DOHH2 (cell line): ENCODE measurements at regions not wholly inside any gene's neighbourhood (a gene's known extent, or its start where the extent isn't known, plus 50 kb on each side); places are given as distances from the start of the nearest gene placed in this dataset.

Experiments used
- H3F3A ChIP-seq: fragments of 200-600 bp; sonication (generic), shearing (Covaris generic); 2 replicates; pipeline ENCODE4 v1.6.0; 2016; ENCODE audit warnings: antibody characterized with exemption, mild to moderate bottlenecking; ENCODE audit not compliant: control insufficient read depth, insufficient read depth
- H3K27ac ChIP-seq: fragments of 200-600 bp; sonication (generic); 2 replicates; pipeline ENCODE4 v1.5.1; 2014; ENCODE audit warnings: low read depth, mild to moderate bottlenecking, low read length, moderate library complexity
- H3K27me3 ChIP-seq: fragments of 200-600 bp; sonication (generic); 2 replicates; pipeline ENCODE4 v1.6.1; 2014; ENCODE audit warnings: mild to moderate bottlenecking, low read length, mixed read lengths; ENCODE audit not compliant: control insufficient read depth
- H3K36me3 ChIP-seq: fragments of 200-600 bp; sonication (generic); 2 replicates; pipeline ENCODE4 v1.6.1; 2014; ENCODE audit warnings: mild to moderate bottlenecking, low read length, moderate library complexity, mixed read lengths; ENCODE audit not compliant: control insufficient read depth
- H3K4me1 ChIP-seq: fragments of 200-600 bp; sonication (generic); 2 replicates; pipeline ENCODE4 v1.6.1; 2014; ENCODE audit warnings: mild to moderate bottlenecking, low read length, mixed read lengths; ENCODE audit not compliant: control insufficient read depth
- H3K4me2 ChIP-seq: fragments of 200-600 bp; sonication (generic); 2 replicates; pipeline ENCODE4 v1.6.0; 2014; ENCODE audit warnings: mild to moderate bottlenecking, low read length, moderate library complexity
- H3K4me3 ChIP-seq: fragments of 200-600 bp; sonication (generic); 2 replicates; pipeline ENCODE4 v1.5.1; 2014; ENCODE audit warnings: mild to moderate bottlenecking, low read length, mixed read lengths
- H3K79me2 ChIP-seq: fragments of 200-600 bp; sonication (generic); 2 replicates; pipeline ENCODE4 v1.6.1; 2014; ENCODE audit warnings: mild to moderate bottlenecking, low read length, mixed read lengths; ENCODE audit not compliant: control insufficient read depth
- H3K9me2 ChIP-seq: fragments of 200-600 bp; sonication (generic); replicated peaks from 2 replicates; pipeline ENCODE4 v1.6.1; 2014; ENCODE audit warnings: mild to moderate bottlenecking, low read length, mixed read lengths; ENCODE audit not compliant: control insufficient read depth
- H3K9me3 ChIP-seq: fragments of 200-600 bp; sonication (generic); 2 replicates; pipeline ENCODE4 v1.6.1; 2014; ENCODE audit warnings: antibody characterized with exemption, low read length, mixed read lengths; ENCODE audit not compliant: control insufficient read depth, insufficient read depth
- H4K20me1 ChIP-seq: fragments of 200-600 bp; sonication (generic); 2 replicates; pipeline ENCODE4 v1.6.0; 2014; ENCODE audit warnings: low read depth, mild to moderate bottlenecking, antibody characterized with exemption, low read length, moderate library complexity; ENCODE audit not compliant: control insufficient read depth, insufficient read depth
- EZH2phosphoT487 ChIP-seq: fragments of 200-600 bp; sonication (generic); IDR thresholded peaks from 2 replicates; pipeline ENCODE4 v1.6.1; 2017; ENCODE audit warnings: borderline replicate concordance, mild to moderate bottlenecking, antibody characterized with exemption, low read length, moderate library complexity, mixed read lengths
- TF ChIP-seq, protein P1 (sequence below): fragments of 200-600 bp; sonication (generic); IDR thresholded peaks from one replicate; pipeline ENCODE4 v1.5.1; 2014; ENCODE audit warnings: antibody characterized with exemption, mild to moderate bottlenecking, low read depth, low read length; ENCODE audit not compliant: poor library complexity, severe bottlenecking

GRCh38 chr1:208743361-208743760 is 499.2 kb upstream of the PLXNA2 start:
- Histone ChIP-seq H3K9me3 (no peaks in the 10 kb centered on the region), H3K4me1 (no peaks in the 10 kb centered on the region), H3K79me2 (no peaks in the 10 kb centered on the region), H3K36me3 (no peaks in the 10 kb centered on the region), H3K4me2 (no peak overlapping the region), H3K4me3 (no peak overlapping the region), H3F3A (no peaks in the 10 kb centered on the region), H4K20me1 (no peaks in the 10 kb centered on the region), H3K27me3 (no peaks in the 10 kb centered on the region), H3K9me2 (no peaks in the 10 kb centered on the region), H3K27ac (no peak overlapping the region)
- TF ChIP-seq EZH2phosphoT487 = no peak
- TF ChIP-seq, protein P1, sequence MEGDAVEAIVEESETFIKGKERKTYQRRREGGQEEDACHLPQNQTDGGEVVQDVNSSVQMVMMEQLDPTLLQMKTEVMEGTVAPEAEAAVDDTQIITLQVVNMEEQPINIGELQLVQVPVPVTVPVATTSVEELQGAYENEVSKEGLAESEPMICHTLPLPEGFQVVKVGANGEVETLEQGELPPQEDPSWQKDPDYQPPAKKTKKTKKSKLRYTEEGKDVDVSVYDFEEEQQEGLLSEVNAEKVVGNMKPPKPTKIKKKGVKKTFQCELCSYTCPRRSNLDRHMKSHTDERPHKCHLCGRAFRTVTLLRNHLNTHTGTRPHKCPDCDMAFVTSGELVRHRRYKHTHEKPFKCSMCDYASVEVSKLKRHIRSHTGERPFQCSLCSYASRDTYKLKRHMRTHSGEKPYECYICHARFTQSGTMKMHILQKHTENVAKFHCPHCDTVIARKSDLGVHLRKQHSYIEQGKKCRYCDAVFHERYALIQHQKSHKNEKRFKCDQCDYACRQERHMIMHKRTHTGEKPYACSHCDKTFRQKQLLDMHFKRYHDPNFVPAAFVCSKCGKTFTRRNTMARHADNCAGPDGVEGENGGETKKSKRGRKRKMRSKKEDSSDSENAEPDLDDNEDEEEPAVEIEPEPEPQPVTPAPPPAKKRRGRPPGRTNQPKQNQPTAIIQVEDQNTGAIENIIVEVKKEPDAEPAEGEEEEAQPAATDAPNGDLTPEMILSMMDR = no peak

DNA sequence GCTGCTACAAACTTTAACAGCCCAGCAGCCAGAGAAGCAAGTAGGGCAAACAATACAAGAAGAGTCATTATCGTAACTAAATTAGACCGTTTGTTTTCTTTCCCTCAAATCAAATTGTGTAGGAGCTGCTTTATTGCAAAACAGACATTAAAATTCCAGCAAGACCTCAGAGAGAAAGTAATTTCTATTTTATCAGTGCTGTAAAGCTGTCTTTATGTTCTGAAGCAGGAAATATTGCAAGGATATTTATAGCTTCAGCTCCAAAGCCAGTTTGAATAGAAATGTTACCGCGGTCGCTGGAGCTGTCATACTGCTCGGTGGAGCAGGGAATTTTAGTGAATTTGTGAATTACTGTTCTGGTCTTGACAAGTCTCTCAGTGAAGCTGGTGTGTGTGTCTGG is 503.8 kb upstream of the PLXNA2 start:
- H3K4me2 ChIP-seq = no peak overlapping the region
- no peaks in the 10 kb centered on the region for H3K79me2 ChIP-seq
- H3K4me1 ChIP-seq = no peaks in the 10 kb centered on the region
- H3K9me2 ChIP-seq = no peaks in the 10 kb centered on the region
- H3K4me3 ChIP-seq = no peak overlapping the region
- H3K9me3 ChIP-seq = no peaks in the 10 kb centered on the region
- no peak overlapping the region for H3K27ac ChIP-seq
- no peaks in the 10 kb centered on the region for H3K27me3 ChIP-seq
- no peaks in the 10 kb centered on the region for H3K36me3 ChIP-seq
- H4K20me1 ChIP-seq = no peaks in the 10 kb centered on the region
- TF ChIP-seq, protein P1 = no peak
- TF ChIP-seq EZH2phosphoT487 = no peak
- no peaks in the 10 kb centered on the region for H3F3A ChIP-seq

- Histone ChIP-seq H3K4me3 (no peak overlapping the region), H3K9me2 (no peaks in the 10 kb centered on the region), H3K27me3 (no peaks in the 10 kb centered on the region), H3K4me2 (no peak overlapping the region), H4K20me1 (no peaks in the 10 kb centered on the region), H3K79me2 (no peaks in the 10 kb centered on the region), H3K27ac (no peak overlapping the region), H3F3A (no peaks in the 10 kb centered on the region), H3K4me1 (no peaks in the 10 kb centered on the region), H3K9me3 (no peaks in the 10 kb centered on the region), H3K36me3 (no peaks in the 10 kb centered on the region)
- TF ChIP-seq EZH2phosphoT487 = no peak
Measured at GRCh38 chr1:208748387-208749165, 504.4 kb upstream of the PLXNA2 start.

DNA sequence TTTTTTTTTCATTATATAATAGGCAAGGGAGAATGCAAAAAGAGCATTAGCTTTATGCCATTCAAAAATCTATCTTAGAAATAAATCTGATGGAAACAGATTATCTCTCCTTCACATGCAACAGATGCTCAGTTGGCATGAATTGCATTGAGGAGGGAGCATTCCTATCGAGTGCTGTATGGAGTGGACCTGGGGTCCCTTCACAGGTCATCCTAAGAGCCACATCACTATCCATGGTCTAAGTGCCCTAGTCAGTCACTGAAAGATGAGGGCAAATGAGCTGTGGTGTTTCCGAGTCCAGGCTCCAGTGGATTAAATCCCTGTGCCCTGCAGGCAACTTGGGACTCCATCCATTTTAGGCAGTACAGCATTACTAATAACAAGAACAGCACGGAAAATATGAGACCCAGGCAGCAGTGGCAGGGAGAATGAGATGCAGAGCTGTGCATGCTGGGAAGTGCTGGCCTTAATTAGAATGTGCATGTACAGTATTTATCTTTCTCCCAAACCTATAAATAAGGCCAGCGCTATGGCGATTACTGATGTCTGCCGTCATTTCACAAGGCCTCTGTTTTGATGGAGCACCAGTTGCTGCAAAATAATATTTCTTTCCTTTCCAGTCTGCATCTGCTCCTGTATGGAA is 512.3 kb upstream of the PLXNA2 start:
- no peaks in the 10 kb centered on the region for H3K27me3 ChIP-seq
- no peaks in the 10 kb centered on the region for H3F3A ChIP-seq
- no peaks in the 10 kb centered on the region for H3K79me2 ChIP-seq
- no peak for TF ChIP-seq EZH2phosphoT487
- TF ChIP-seq, protein P1 = no peak
- no peak overlapping the region for H3K4me3 ChIP-seq
- no peaks in the 10 kb centered on the region for H3K36me3 ChIP-seq
- no peaks in the 10 kb centered on the region for H3K4me1 ChIP-seq
- H4K20me1 ChIP-seq = no peaks in the 10 kb centered on the region
- H3K4me2 ChIP-seq = no peak overlapping the region
- H3K9me3 ChIP-seq = no peaks in the 10 kb centered on the region
- no peak overlapping the region for H3K27ac ChIP-seq
- H3K9me2 ChIP-seq = no peaks in the 10 kb centered on the region
